KMS-11 (cell line): ENCODE measurements at regions not wholly inside any gene's neighbourhood (a gene's known extent, or its start where the extent isn't known, plus 50 kb on each side); places are given as distances from the start of the nearest gene placed in this dataset.

Experiments
- H2AFZ ChIP-seq: fragments of 200-600 bp; sonication (generic); 2 replicates; pipeline ENCODE4 v1.6.1; 2016; ENCODE audit warnings: antibody characterized with exemption, mixed run types, low read depth
- H3K27ac ChIP-seq: fragments of 200-600 bp; sonication (generic); 2 replicates; pipeline ENCODE4 v1.6.1; 2016; ENCODE audit warnings: mild to moderate bottlenecking, mixed run types
- H3K27me3 ChIP-seq: fragments of 200-600 bp; sonication (generic); 2 replicates; pipeline ENCODE4 v1.6.1; 2017; ENCODE audit warnings: mild to moderate bottlenecking, low read depth, mixed run types, moderate library complexity; ENCODE audit not compliant: insufficient read depth
- H3K36me3 ChIP-seq: fragments of 200-600 bp; sonication (generic); 2 replicates; pipeline ENCODE4 v1.6.1; 2017; ENCODE audit warnings: mild to moderate bottlenecking, mixed run types; ENCODE audit not compliant: insufficient read depth
- H3K4me1 ChIP-seq: fragments of 200-600 bp; sonication (generic); 2 replicates; pipeline ENCODE4 v1.6.1; 2016; ENCODE audit warnings: mild to moderate bottlenecking, low read depth, mixed run types; ENCODE audit not compliant: poor library complexity, severe bottlenecking
- H3K4me2 ChIP-seq: fragments of 200-600 bp; sonication (generic); 2 replicates; pipeline ENCODE4 v1.7.0; 2016; ENCODE audit warnings: mild to moderate bottlenecking, mixed run types
- H3K4me3 ChIP-seq: fragments of 200-600 bp; sonication (generic); IDR thresholded peaks from 2 replicates; pipeline ENCODE4 v1.6.1; 2017; ENCODE audit warnings: low read depth, low read length, mixed read lengths; ENCODE audit not compliant: insufficient read depth
- H3K79me2 ChIP-seq: fragments of 200-600 bp; sonication (generic); 2 replicates; pipeline ENCODE4 v1.6.1; 2016; ENCODE audit warnings: low read depth, mixed run types; ENCODE audit not compliant: insufficient read depth
- H3K9ac ChIP-seq: fragments of 200-600 bp; sonication (generic); 2 replicates; pipeline ENCODE4 v1.6.1; 2016; ENCODE audit warnings: mild to moderate bottlenecking, mixed run types
- H4K20me1 ChIP-seq: fragments of 200-600 bp; sonication (generic); 2 replicates; pipeline ENCODE4 v1.6.1; 2016; ENCODE audit warnings: mild to moderate bottlenecking, mixed run types; ENCODE audit not compliant: insufficient read depth
- CTCF ChIP-seq: fragments of 200-600 bp; sonication (generic); conservative IDR thresholded peaks from 2 replicates; pipeline ENCODE4 v1.6.1; 2017; ENCODE audit warnings: low read depth, mild to moderate bottlenecking, antibody characterized with exemption, low read length, moderate library complexity, mixed read lengths

- Histone ChIP-seq H4K20me1 (no peaks in the 10 kb centered on the region), H3K9ac (no peak overlapping the region), H3K36me3 (no peaks in the 10 kb centered on the region), H3K27me3 (no peaks in the 10 kb centered on the region), H3K79me2 (no peaks in the 10 kb centered on the region), H2AFZ (no peak overlapping the region), H3K4me2 (no peak overlapping the region), H3K27ac (no peak overlapping the region), H3K4me3 (no peak overlapping the region), H3K4me1 (no peaks in the 10 kb centered on the region)
- no peak for TF ChIP-seq CTCF
Measured at GRCh38 chr15:94563456-94563855, 332.1 kb downstream of the MCTP2 start.

DNA sequence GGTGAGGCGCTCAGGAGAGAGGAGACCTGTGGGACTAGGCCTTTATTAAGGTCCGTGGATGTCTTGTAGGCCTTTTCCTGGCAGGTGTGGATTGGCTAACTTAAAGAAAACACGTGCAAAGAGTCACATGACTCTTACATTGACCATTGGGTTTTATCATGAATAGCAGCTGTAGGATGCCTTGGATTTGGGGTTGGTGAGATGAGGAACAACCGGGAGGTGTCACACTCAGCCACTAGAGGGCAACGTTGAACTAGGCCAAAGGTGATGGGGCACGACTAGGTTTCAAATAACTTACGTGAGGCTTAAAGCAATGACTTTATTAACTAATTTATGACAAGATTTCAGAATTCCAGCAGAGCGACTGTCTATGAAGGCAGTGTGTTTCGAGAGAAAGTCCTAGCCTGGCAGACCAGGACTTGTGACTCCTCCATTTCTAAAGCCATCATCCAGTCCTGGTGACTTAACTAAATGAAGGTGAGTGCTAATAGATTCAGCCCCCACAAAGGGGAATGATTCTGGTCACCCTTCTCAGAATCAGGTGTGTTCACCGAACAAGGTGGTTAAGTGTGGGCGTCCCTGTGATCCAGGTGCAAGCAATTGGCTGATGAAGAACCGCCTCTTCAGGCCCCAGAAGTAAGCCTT lies 345.6 kb downstream of the MCTP2 start:
- H3K4me2 ChIP-seq: no peak overlapping the region
- no peak overlapping the region for H2AFZ ChIP-seq
- no peaks in the 10 kb centered on the region for H3K27me3 ChIP-seq
- no peaks in the 10 kb centered on the region for H3K36me3 ChIP-seq
- H3K27ac ChIP-seq: no peak overlapping the region
- H3K9ac ChIP-seq: no peak overlapping the region
- no peaks in the 10 kb centered on the region for H3K79me2 ChIP-seq
- peak; percentile 71 for TF ChIP-seq CTCF
- no peaks in the 10 kb centered on the region for H4K20me1 ChIP-seq
- H3K4me3 ChIP-seq: no peak overlapping the region
- H3K4me1 ChIP-seq: no peaks in the 10 kb centered on the region

GRCh38 chr15:94579286-94579685 lies 347.9 kb downstream of the MCTP2 start:
- Histone ChIP-seq H3K4me1 (no peaks in the 10 kb centered on the region), H3K4me2 (no peak overlapping the region), H3K27me3 (no peaks in the 10 kb centered on the region), H3K36me3 (no peaks in the 10 kb centered on the region), H4K20me1 (no peaks in the 10 kb centered on the region), H3K9ac (no peak overlapping the region), H2AFZ (no peak overlapping the region), H3K27ac (no peak overlapping the region), H3K4me3 (no peak overlapping the region), H3K79me2 (no peaks in the 10 kb centered on the region)
- TF ChIP-seq CTCF: no peak

- Histone ChIP-seq H4K20me1 (no peaks in the 10 kb centered on the region), H2AFZ (no peak overlapping the region), H3K79me2 (no peaks in the 10 kb centered on the region), H3K4me3 (no peak overlapping the region), H3K4me1 (no peaks in the 10 kb centered on the region), H3K27me3 (no peaks in the 10 kb centered on the region), H3K9ac (no peak overlapping the region), H3K27ac (no peak overlapping the region), H3K4me2 (no peak overlapping the region), H3K36me3 (no peaks in the 10 kb centered on the region)
- TF ChIP-seq CTCF: no peak
Measured at GRCh38 chr15:94580211-94580885, 349.0 kb downstream of the MCTP2 start.
